ENCODE measurements at regions not wholly inside any gene's neighbourhood (a gene's known extent, or its start where the extent isn't known, plus 50 kb on each side); places are given as distances from the start of the nearest gene placed in this dataset.

- intact Hi-C loops (cut with DNase I), result no loop called here
- Histone ChIP-seq H3K36me3 (no peaks in the 10 kb centered on the region), H3K27me3 (no peaks in the 10 kb centered on the region), H3K27ac (no peak overlapping the region), H3K4me1 (no peaks in the 10 kb centered on the region), H3K9me3 (no peaks in the 10 kb centered on the region), H3K4me3 (no peak overlapping the region)
- TF ChIP-seq CTCF (IDR thresholded peaks at IDR 0.05), result no peak
- no peak for ATAC-seq
- no peak for DNase-seq
Observed at GRCh38 chr20:23212464-23212995, 126.4 kb upstream of the CD93 start.

GRCh38 chr20:23212011-23212410 is 125.9 kb upstream of the CD93 start:
- no peak for ATAC-seq
- Histone ChIP-seq H3K36me3 (no peaks in the 10 kb centered on the region), H3K27me3 (no peaks in the 10 kb centered on the region), H3K4me1 (no peaks in the 10 kb centered on the region), H3K4me3 (no peak overlapping the region), H3K27ac (no peak overlapping the region), H3K9me3 (no peaks in the 10 kb centered on the region)
- no peak for DNase-seq
- intact Hi-C loops (cut with DNase I), result no loop called here
- no peak for TF ChIP-seq CTCF (IDR thresholded peaks at IDR 0.05)

- Histone ChIP-seq H3K27me3 (no peaks in the 10 kb centered on the region), H3K36me3 (no peaks in the 10 kb centered on the region), H3K27ac (no peak overlapping the region), H3K9me3 (no peaks in the 10 kb centered on the region), H3K4me3 (no peak overlapping the region), H3K4me1 (peaks cover 2% of the 10 kb centered on the region)
- DNase-seq (no peak), ATAC-seq (no peak)
- no peak for TF ChIP-seq CTCF (IDR thresholded peaks at IDR 0.05)
- intact Hi-C loops (cut with DNase I), result no loop called here
Observed at GRCh38 chr20:23211164-23211563, 125.0 kb upstream of the CD93 start.

GRCh38 chr20:23207826-23208540 is 121.9 kb upstream of the CD93 start:
- intact Hi-C loops (cut with DNase I), result no loop called here
- DNase-seq (no peak), ATAC-seq (no peak)
- H3K4me1 ChIP-seq, result peaks cover 11% of the 10 kb centered on the region
- no peaks in the 10 kb centered on the region for H3K27me3 ChIP-seq
- H3K4me3 ChIP-seq, result no peak overlapping the region
- no peak overlapping the region for H3K27ac ChIP-seq
- TF ChIP-seq CTCF (IDR thresholded peaks at IDR 0.05), result no peak
- H3K9me3 ChIP-seq, result no peaks in the 10 kb centered on the region
- no peaks in the 10 kb centered on the region for H3K36me3 ChIP-seq

GRCh38 chr20:23206995-23207394 is 120.9 kb upstream of the CD93 start:
- no peak for TF ChIP-seq CTCF (IDR thresholded peaks at IDR 0.05)
- Histone ChIP-seq H3K27ac (no peak overlapping the region), H3K4me1 (peaks cover 11% of the 10 kb centered on the region), H3K27me3 (no peaks in the 10 kb centered on the region), H3K9me3 (no peaks in the 10 kb centered on the region), H3K36me3 (no peaks in the 10 kb centered on the region), H3K4me3 (no peak overlapping the region)
- intact Hi-C loops (cut with DNase I), result no loop called here
- DNase-seq, result no peak
- ATAC-seq, result no peak
